ENCODE measurements at regions not wholly inside any gene's neighbourhood (a gene's known extent, or its start where the extent isn't known, plus 50 kb on each side); places are given as distances from the start of the nearest gene placed in this dataset.

DNA sequence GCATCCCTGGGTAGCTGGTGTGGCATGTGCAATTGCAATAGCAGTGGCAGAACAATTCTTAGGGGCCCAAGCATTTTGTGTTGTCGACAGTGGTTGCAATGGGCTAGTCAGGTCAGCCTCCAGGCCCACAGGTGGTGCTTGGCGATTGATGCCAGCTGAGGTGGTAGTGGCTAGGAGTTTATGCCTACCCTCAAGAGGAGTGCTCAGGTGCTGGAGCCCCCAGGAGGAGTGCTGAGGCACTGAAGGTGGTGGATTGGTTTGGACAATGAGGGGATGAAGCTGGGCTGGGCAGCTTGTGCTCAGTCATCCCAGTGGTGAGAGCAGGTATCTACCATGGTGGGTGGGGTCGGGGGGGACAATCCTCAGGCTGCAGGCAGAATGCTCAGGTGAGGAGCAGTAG, 877.9 kb upstream of the TMEFF2 start:
- TF ChIP-seq, protein P1, sequence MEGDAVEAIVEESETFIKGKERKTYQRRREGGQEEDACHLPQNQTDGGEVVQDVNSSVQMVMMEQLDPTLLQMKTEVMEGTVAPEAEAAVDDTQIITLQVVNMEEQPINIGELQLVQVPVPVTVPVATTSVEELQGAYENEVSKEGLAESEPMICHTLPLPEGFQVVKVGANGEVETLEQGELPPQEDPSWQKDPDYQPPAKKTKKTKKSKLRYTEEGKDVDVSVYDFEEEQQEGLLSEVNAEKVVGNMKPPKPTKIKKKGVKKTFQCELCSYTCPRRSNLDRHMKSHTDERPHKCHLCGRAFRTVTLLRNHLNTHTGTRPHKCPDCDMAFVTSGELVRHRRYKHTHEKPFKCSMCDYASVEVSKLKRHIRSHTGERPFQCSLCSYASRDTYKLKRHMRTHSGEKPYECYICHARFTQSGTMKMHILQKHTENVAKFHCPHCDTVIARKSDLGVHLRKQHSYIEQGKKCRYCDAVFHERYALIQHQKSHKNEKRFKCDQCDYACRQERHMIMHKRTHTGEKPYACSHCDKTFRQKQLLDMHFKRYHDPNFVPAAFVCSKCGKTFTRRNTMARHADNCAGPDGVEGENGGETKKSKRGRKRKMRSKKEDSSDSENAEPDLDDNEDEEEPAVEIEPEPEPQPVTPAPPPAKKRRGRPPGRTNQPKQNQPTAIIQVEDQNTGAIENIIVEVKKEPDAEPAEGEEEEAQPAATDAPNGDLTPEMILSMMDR (conservative IDR thresholded peaks at IDR 0.05; ENCODE audit: low read depth, low read length), result no peak
- no peak for TF ChIP-seq EZH2 (IDR thresholded peaks at IDR 0.05; ENCODE audit: low read length, unreplicated experiment)
- TF ChIP-seq EZH2phosphoT487 (IDR thresholded peaks at IDR 0.05; ENCODE audit: borderline replicate concordance, low read length), result no peak
